ENCODE measurements at regions not wholly inside any gene's neighbourhood (a gene's known extent, or its start where the extent isn't known, plus 50 kb on each side); places are given as distances from the start of the nearest gene placed in this dataset.

DNA sequence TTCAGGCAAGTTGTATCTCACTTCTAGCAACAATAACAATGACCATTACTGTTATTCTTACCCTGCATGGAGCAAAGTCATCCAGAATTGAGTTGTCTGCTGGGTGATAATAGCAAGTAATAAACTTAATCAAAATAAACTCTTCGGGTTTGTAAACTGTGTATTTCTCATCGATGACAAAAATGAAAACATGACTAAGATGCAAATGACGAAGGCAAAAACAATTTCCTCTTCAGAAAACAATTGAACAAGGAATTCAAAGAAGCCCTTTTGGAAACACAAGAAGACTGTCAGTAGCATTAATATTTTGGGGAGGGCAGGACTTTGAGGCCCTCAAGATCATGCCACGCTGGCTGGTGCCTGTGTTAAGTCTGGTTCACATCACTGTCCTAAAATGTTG is 232.0 kb downstream of the BTG1 start:
- FAIRE-seq (no peak), DNase-seq (ENCODE audit: insufficient read length, low spot score) (no peak)
- no peak for TF ChIP-seq POLR2AphosphoS5 (IDR thresholded peaks at IDR 0.05; ENCODE audit: low read depth, low read length)
- TF ChIP-seq PAX5 (IDR thresholded peaks at IDR 0.05; ENCODE audit: insufficient read depth, low read length, severe bottlenecking) = no peak
- TF ChIP-seq TAF1 (IDR thresholded peaks at IDR 0.05; ENCODE audit: low read depth, low read length) = no peak
- TF ChIP-seq POU2F2 (IDR thresholded peaks at IDR 0.05; ENCODE audit: low read depth, low read length) = no peak
- no peak for TF ChIP-seq SPI1 (IDR thresholded peaks at IDR 0.05; ENCODE audit: low read depth, low read length)
- TF ChIP-seq POLR2A (IDR thresholded peaks at IDR 0.05; ENCODE audit: low read depth, low read length) = no peak

- FAIRE-seq (no peak), DNase-seq (ENCODE audit: insufficient read length, low spot score) (no peak)
- TF ChIP-seq POU2F2 (IDR thresholded peaks at IDR 0.05; ENCODE audit: low read depth, low read length) (no peak), SPI1 (IDR thresholded peaks at IDR 0.05; ENCODE audit: low read depth, low read length) (no peak), POLR2A (IDR thresholded peaks at IDR 0.05; ENCODE audit: low read depth, low read length) (no peak), TAF1 (IDR thresholded peaks at IDR 0.05; ENCODE audit: low read depth, low read length) (no peak), PAX5 (IDR thresholded peaks at IDR 0.05; ENCODE audit: insufficient read depth, low read length, severe bottlenecking) (no peak), POLR2AphosphoS5 (IDR thresholded peaks at IDR 0.05; ENCODE audit: low read depth, low read length) (no peak)
Observed at GRCh38 chr12:91913124-91913523, 232.5 kb downstream of the BTG1 start.

DNA sequence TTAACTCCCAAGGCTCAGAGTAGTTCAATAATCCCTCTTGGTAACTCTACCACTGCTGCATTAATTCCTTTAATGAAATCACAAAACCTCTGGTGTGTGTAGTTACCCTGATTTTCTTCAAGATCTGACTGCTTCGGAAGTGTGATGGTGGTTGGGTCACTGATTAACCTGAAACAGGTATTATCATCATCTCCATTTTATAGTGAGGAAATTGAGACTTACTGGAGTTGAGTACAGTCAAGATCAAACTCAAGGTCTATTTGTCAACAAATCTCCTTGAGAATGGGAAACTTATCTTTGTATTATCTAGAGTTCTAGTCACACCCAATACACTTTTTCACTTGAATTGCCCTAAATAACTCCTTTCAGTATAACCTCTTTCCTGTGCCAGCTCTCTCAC is 233.5 kb downstream of the BTG1 start:
- DNase-seq (ENCODE audit: insufficient read length, low spot score) (no peak), FAIRE-seq (no peak)
- TF ChIP-seq PAX5 (IDR thresholded peaks at IDR 0.05; ENCODE audit: insufficient read depth, low read length, severe bottlenecking) (no peak), POLR2AphosphoS5 (IDR thresholded peaks at IDR 0.05; ENCODE audit: low read depth, low read length) (no peak), SPI1 (IDR thresholded peaks at IDR 0.05; ENCODE audit: low read depth, low read length) (no peak), POU2F2 (IDR thresholded peaks at IDR 0.05; ENCODE audit: low read depth, low read length) (no peak), POLR2A (IDR thresholded peaks at IDR 0.05; ENCODE audit: low read depth, low read length) (no peak), TAF1 (IDR thresholded peaks at IDR 0.05; ENCODE audit: low read depth, low read length) (no peak)

- FAIRE-seq = no peak
- no peak for TF ChIP-seq PAX5 (IDR thresholded peaks at IDR 0.05; ENCODE audit: insufficient read depth, low read length, severe bottlenecking)
- TF ChIP-seq SPI1 (IDR thresholded peaks at IDR 0.05; ENCODE audit: low read depth, low read length) = no peak
- TF ChIP-seq TAF1 (IDR thresholded peaks at IDR 0.05; ENCODE audit: low read depth, low read length) = no peak
- TF ChIP-seq POU2F2 (IDR thresholded peaks at IDR 0.05; ENCODE audit: low read depth, low read length) = no peak
- no peak for TF ChIP-seq POLR2A (IDR thresholded peaks at IDR 0.05; ENCODE audit: low read depth, low read length)
- no peak for TF ChIP-seq POLR2AphosphoS5 (IDR thresholded peaks at IDR 0.05; ENCODE audit: low read depth, low read length)
- DNase-seq (ENCODE audit: insufficient read length, low spot score) = no peak
Observed at GRCh38 chr12:91910871-91911388, 234.7 kb downstream of the BTG1 start.

DNA sequence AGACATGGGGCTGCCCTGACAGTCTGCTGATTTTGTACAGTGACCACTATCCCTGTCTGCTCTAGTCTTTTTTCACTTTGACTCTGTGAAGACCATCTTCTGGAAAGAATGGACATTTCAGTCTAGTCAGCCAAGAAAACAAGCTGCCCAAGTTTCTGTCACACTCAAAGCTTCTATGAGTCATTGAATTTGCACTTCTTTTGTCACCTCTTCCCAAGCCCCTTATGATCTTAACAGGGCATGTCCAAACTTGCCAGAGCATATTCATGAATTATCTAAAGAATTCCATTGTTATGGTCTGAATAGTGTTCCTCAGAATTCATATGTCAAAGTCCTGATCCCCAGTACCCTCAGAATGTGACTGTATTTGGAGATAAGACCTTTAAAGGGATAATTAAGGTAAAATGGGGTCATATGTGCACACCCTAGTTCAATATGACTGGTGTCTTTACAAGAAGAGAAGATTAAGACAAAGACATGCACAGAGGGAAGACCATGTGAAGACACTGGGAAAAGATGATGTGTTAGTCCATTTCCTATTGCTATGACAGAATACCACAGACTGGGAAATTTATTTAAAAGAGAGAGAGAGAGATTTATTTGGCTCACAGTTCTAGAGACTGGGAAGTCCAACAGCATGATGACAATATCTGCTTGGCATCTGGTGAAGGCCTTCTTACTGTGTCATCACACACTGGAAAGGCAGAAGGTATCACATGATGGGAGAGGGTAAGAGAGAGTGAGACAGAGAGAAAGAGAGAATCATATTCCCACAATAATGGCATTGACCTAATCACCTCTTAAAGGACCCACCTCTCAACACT is 242.6 kb downstream of the BTG1 start:
- FAIRE-seq = no peak
- no peak for DNase-seq (ENCODE audit: insufficient read length, low spot score)
- no peak for TF ChIP-seq PAX5 (IDR thresholded peaks at IDR 0.05; ENCODE audit: insufficient read depth, low read length, severe bottlenecking)
- no peak for TF ChIP-seq POLR2A (IDR thresholded peaks at IDR 0.05; ENCODE audit: low read depth, low read length)
- TF ChIP-seq POLR2AphosphoS5 (IDR thresholded peaks at IDR 0.05; ENCODE audit: low read depth, low read length) = no peak
- TF ChIP-seq POU2F2 (IDR thresholded peaks at IDR 0.05; ENCODE audit: low read depth, low read length) = no peak
- no peak for TF ChIP-seq TAF1 (IDR thresholded peaks at IDR 0.05; ENCODE audit: low read depth, low read length)
- TF ChIP-seq SPI1 (IDR thresholded peaks at IDR 0.05; ENCODE audit: low read depth, low read length) = no peak

GRCh38 chr12:91901381-91902074 is 244.1 kb downstream of the BTG1 start:
- FAIRE-seq (no peak), DNase-seq (ENCODE audit: insufficient read length, low spot score) (no peak)
- TF ChIP-seq POLR2A (IDR thresholded peaks at IDR 0.05; ENCODE audit: low read depth, low read length) (no peak), TAF1 (IDR thresholded peaks at IDR 0.05; ENCODE audit: low read depth, low read length) (no peak), POU2F2 (IDR thresholded peaks at IDR 0.05; ENCODE audit: low read depth, low read length) (no peak), POLR2AphosphoS5 (IDR thresholded peaks at IDR 0.05; ENCODE audit: low read depth, low read length) (no peak), PAX5 (IDR thresholded peaks at IDR 0.05; ENCODE audit: insufficient read depth, low read length, severe bottlenecking) (no peak), SPI1 (IDR thresholded peaks at IDR 0.05; ENCODE audit: low read depth, low read length) (no peak)

DNA sequence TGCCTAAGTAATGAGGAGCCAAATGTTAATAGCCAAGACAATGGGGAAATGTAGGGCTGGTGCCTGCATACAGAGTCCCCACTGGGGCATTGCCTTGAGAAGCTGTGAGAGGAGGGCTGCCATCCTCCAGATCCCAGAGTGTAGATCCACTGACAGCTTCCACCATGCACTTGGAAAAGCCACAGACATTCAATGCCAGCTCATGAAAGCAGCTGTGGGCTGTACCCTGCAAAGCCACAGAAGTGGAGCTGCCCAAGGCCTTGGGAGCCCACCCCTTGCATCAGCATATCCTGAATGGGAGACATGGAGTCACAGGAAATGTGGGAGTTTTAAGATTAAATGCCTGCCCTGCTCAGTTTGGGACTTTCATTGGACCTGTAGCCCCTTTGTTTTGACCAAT is 244.7 kb downstream of the BTG1 start:
- no peak for DNase-seq (ENCODE audit: insufficient read length, low spot score)
- no peak for TF ChIP-seq SPI1 (IDR thresholded peaks at IDR 0.05; ENCODE audit: low read depth, low read length)
- no peak for FAIRE-seq

- FAIRE-seq (no peak), DNase-seq (ENCODE audit: insufficient read length, low spot score) (no peak)
- TF ChIP-seq TAF1 (IDR thresholded peaks at IDR 0.05; ENCODE audit: low read depth, low read length) = no peak
- no peak for TF ChIP-seq POU2F2 (IDR thresholded peaks at IDR 0.05; ENCODE audit: low read depth, low read length)
- no peak for TF ChIP-seq POLR2A (IDR thresholded peaks at IDR 0.05; ENCODE audit: low read depth, low read length)
- TF ChIP-seq POLR2AphosphoS5 (IDR thresholded peaks at IDR 0.05; ENCODE audit: low read depth, low read length) = no peak
- TF ChIP-seq SPI1 (IDR thresholded peaks at IDR 0.05; ENCODE audit: low read depth, low read length) = no peak
- no peak for TF ChIP-seq PAX5 (IDR thresholded peaks at IDR 0.05; ENCODE audit: insufficient read depth, low read length, severe bottlenecking)
Observed at GRCh38 chr12:91899056-91899455, 246.6 kb downstream of the BTG1 start.

DNA sequence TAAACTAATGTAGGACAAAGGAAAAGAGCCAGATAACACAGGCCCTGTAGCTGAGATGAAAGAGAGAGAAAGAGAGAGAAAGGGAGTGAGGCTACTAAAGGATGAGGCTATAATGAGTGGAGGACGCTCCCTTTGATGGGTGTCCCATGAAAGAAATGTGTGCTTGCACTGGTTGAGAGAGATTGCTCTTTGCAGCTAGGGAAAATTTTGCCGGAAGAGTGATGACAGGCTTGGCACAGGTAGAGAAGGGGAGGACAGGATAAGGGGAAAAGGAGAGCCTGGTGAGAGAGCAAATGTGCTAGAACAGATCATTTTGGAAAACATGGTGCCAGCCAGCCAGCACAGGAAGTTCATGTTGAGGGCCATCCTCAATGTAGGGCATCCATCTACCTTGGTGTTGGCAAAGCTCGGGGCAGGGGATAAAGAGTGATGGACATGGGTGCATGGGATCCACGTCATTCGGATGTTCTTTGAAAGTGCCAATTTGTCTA is 248.6 kb downstream of the BTG1 start:
- TF ChIP-seq POLR2AphosphoS5 (IDR thresholded peaks at IDR 0.05; ENCODE audit: low read depth, low read length) = no peak
- DNase-seq (ENCODE audit: insufficient read length, low spot score) (no peak), FAIRE-seq (no peak)

All from GM12891 (cell line).